ENCODE measurements at regions not wholly inside any gene's neighbourhood (a gene's known extent, or its start where the extent isn't known, plus 50 kb on each side); places are given as distances from the start of the nearest gene placed in this dataset.

DNA sequence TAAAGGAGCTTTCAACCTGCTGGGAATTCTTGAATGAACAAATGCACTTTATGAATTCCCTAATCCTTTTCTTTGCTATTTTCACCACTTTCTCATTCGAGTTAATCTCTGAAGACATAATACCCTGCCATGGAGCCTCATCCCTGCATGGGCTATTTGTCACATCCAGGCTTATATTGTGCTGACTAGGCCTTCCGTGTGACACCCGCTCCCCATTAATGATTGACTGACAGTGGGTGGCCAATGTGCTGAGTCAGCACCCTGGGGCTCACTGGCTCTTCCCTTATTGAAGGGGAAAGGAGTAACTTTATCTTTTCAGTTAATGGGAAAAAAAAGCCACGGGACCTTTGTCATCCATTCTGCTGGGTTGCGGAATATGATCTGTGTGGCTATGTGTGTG lies 1024.8 kb upstream of the EEF2KMT start:
- TF ChIP-seq, protein P1, sequence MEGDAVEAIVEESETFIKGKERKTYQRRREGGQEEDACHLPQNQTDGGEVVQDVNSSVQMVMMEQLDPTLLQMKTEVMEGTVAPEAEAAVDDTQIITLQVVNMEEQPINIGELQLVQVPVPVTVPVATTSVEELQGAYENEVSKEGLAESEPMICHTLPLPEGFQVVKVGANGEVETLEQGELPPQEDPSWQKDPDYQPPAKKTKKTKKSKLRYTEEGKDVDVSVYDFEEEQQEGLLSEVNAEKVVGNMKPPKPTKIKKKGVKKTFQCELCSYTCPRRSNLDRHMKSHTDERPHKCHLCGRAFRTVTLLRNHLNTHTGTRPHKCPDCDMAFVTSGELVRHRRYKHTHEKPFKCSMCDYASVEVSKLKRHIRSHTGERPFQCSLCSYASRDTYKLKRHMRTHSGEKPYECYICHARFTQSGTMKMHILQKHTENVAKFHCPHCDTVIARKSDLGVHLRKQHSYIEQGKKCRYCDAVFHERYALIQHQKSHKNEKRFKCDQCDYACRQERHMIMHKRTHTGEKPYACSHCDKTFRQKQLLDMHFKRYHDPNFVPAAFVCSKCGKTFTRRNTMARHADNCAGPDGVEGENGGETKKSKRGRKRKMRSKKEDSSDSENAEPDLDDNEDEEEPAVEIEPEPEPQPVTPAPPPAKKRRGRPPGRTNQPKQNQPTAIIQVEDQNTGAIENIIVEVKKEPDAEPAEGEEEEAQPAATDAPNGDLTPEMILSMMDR (IDR thresholded peaks at IDR 0.05; ENCODE audit: insufficient read depth, low read length, poor library complexity, severe bottlenecking) = no peak
- TF ChIP-seq EZH2phosphoT487 (conservative IDR thresholded peaks at IDR 0.05; ENCODE audit: low read length) = no peak

All from SU-DHL-6 (cell line).